Loucy (cell line): ENCODE measurements at regions not wholly inside any gene's neighbourhood (a gene's known extent, or its start where the extent isn't known, plus 50 kb on each side); places are given as distances from the start of the nearest gene placed in this dataset.

Experiments used
- CTCF ChIP-seq: fragments of 200-600 bp; sonication (generic); conservative IDR thresholded peaks from 2 replicates; pipeline ENCODE4 v1.5.1; 2014; ENCODE audit warnings: mild to moderate bottlenecking, antibody characterized with exemption, low read length
- EZH2phosphoT487 ChIP-seq: fragments of 200-600 bp; IDR thresholded peaks from 2 replicates; pipeline ENCODE4 v1.6.1; 2018; ENCODE audit warnings: antibody characterized with exemption, mild to moderate bottlenecking, moderate library complexity, borderline replicate concordance

DNA sequence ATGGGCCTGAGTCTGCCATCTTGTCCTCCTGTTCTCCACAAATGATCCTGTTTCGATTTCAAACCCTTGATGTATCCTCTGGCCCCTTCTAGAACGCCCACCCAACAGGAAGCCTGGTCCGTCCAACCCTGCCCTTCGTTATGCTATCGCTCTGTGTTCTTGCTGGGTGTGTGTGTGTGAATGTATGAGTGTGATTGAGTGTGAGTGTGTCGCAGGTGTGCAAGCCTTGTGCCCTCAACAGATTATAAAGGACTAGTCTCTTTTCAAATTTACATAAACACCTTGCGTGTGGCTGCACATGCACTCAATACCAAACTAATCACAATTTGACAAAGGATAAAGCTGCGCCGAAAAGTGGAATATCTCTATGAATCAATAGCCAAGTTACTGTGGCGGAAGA lies 149.5 kb upstream of the SALL3 start:
- TF ChIP-seq CTCF (no peak), EZH2phosphoT487 (no peak)
